Stimulated activated CD4-positive, alpha-beta T cell treated with anti-CD3 and anti-CD28 coated beads, Interleukin-4, amount 100 ng/mL, for 24 hours (primary cell): ENCODE measurements at regions not wholly inside any gene's neighbourhood (a gene's known extent, or its start where the extent isn't known, plus 50 kb on each side); places are given as distances from the start of the nearest gene placed in this dataset.
"Not testable (repeated sequence)": the region's sequence is repeated elsewhere in the genome, so short reads cannot be mapped to it uniquely, and the experiment has no call there.

Source experiments
- DNase-seq: peaks from one replicate; pipeline ENCODE4 v3.0.0-alpha.2; 2020

DNA sequence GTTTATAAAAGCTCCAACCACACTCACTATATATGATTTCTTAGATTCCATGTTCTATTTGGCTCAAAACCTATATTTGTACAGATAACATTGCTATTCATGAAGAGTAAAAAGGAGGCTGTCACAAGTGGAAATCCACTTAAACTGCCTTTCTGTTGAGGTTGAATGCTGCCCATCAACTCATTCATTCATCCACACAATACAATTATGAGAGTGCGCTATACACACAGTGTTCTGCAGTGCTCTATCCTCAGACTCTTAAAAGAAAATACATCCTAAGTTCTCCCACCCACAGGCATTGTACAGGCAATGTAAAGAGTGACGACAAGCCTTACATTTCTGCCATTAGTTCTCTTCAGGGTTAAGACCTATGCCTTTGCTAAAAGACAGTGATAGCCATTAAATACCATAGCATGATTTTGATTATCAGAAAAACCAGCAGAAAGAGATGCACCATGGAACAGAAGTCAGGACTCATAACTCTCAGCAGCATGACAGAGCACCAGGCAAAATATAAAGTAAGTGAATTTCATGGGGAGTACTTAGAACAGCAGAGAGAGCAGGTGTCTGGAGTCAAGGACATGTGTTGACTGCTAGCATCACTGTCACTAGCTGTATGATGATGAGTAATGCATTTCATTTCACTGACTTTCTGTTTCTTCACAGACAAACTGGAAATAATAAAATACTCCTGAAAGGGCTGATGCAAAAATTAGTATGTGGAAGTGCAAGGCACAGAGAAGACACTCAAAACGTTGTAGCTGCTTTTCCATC lies 218.0 kb downstream of the RBM26 start:
- DNase-seq = no peak

GRCh38 chr13:79185580-79185979 lies 220.5 kb downstream of the RBM26 start:
- DNase-seq = no peak

GRCh38 chr13:79183231-79183630 lies 222.8 kb downstream of the RBM26 start:
- no peak for DNase-seq

- DNase-seq = not testable (repeated sequence)
Measured at GRCh38 chr13:79173691-79174090, 232.4 kb downstream of the RBM26 start.

- DNase-seq = not testable (repeated sequence)
Measured at GRCh38 chr13:79172924-79173323, 233.1 kb downstream of the RBM26 start.

DNA sequence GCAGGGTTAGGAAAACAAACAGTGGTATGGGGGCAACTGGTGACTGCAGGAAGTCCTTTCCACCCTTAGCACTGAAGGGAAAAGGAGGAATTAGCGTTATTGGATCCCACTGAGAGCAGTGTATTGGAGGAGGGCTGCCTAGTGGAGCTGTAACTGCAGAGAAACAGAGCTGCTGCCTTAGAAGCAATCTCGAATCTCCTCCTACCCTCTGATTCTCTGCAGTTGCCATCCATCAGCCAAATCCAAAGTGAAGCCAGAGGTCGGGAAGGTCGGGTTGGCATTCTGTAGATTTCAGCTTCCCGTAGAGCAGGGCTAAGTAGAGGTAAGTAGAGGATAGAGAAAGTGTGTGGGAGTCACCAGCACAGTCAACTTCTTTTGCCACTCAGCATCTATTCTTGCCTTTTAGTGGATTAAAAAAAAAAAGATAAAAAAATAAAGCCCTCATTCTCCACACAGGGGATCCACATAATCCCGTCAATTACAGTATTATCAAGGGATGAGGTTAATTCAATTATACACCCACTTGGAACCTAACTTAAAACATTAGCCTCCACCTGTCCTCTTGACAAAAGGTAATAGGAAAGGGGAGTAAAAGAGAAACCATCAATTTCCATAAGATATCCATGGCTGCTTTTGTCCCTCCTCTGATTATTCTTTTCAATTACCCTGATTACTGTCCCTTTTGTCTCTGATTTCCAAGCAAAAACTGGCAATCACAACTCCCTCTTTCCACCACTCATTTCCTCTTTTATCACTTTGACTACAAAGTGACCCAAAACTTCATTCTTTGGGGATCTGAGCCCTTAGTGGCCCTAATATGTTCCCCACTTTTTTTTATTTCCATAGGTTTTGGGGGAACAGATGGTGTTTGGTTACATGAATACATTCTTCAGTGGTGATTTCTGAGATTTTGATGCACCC lies 234.7 kb downstream of the RBM26 start:
- DNase-seq = no peak

GRCh38 chr13:79160818-79161217 lies 245.2 kb downstream of the RBM26 start:
- no peak for DNase-seq

- DNase-seq = no peak
Measured at GRCh38 chr13:79155883-79156282, 250.2 kb downstream of the RBM26 start.

GRCh38 chr13:79149210-79149609 lies 256.8 kb downstream of the RBM26 start:
- no peak for DNase-seq

- DNase-seq = no peak
Measured at GRCh38 chr13:79141082-79141481, 265.0 kb downstream of the RBM26 start.

GRCh38 chr13:79128158-79128557 lies 277.9 kb downstream of the RBM26 start:
- DNase-seq = no peak

GRCh38 chr13:79126706-79127105 lies 279.3 kb downstream of the RBM26 start:
- DNase-seq = no peak

DNA sequence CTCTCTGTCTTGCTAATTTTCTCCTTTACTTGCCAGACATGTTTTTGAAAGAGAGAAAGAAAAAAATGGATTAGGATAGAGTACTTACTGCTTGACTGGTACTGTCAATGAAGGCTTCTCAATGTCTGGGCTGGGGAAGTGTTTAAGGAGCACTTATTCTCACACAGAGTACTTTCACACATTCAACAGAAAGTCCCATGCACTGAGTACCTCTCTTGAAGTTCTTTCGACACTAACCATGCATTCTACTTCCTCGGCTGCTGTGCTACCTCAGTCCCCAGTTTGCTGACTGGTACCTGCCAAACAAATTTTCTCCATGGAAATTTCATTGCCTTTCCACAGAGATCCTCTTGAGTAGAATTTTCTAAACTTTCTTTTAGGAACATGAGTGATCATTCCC lies 281.9 kb downstream of the RBM26 start:
- DNase-seq = no peak

DNA sequence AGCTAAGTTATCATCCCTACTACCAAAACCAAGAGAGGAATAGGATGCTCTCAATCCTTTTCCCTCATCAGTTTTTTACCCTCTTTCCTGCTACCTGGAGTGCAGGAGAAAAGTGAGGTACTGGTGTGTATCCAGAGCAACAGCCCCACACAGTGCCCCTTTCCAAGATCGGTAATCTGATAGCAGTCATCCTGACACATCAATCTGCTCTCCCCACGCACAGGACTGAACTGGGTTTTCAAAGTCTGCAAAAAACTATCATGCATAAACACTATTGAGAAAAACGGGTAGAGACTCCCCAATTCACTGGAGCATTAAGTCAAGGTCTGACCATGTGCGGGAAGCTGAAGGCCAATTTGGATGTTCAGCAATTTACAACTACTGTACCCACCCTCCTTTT lies 284.8 kb downstream of the RBM26 start:
- no peak for DNase-seq

DNA sequence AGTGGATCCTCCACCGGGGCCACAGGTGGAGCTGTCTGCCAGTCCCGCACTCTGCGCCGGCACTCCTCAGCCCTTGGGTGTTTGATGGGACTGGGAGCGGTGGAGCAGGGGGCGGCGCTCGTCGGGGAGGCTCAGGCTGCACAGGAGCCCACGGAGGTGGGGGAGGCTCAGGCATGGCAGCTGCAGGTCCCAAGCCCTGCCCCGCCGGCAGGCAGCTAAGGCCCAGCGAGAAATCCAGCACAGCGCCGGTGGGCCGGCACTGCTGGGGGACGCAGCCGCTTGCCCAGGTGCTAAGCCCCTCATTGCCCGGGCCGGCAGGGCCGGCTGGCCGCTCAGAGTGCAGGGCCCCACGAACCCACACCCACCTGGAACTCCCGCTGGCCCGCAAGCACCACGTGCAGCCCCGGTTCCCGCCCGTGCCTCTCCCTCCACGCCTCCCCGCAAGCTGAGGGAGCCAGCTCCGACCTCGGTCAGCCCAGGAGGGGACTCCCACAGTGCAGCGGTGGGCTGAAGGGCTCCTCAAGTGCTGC lies 286.4 kb downstream of the RBM26 start:
- DNase-seq = no peak

DNA sequence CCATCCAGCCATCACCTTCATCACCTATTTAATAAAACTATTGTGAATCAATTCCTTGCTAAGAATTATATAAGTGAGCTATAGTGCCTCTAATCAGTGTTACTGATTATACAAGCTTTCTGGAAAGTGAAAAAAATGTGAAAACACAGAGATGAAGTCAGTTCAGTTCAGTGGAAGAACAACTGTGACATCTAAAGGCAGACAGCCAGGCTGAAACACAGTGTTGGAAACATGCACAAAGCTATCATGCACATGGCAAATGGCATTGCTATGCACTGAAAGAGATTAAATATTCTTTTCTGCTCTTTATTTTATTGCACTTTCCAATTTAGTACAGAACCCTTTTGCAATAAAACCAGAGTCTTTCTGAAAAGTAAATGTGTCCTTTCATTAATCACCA lies 294.0 kb downstream of the RBM26 start:
- no peak for DNase-seq

DNA sequence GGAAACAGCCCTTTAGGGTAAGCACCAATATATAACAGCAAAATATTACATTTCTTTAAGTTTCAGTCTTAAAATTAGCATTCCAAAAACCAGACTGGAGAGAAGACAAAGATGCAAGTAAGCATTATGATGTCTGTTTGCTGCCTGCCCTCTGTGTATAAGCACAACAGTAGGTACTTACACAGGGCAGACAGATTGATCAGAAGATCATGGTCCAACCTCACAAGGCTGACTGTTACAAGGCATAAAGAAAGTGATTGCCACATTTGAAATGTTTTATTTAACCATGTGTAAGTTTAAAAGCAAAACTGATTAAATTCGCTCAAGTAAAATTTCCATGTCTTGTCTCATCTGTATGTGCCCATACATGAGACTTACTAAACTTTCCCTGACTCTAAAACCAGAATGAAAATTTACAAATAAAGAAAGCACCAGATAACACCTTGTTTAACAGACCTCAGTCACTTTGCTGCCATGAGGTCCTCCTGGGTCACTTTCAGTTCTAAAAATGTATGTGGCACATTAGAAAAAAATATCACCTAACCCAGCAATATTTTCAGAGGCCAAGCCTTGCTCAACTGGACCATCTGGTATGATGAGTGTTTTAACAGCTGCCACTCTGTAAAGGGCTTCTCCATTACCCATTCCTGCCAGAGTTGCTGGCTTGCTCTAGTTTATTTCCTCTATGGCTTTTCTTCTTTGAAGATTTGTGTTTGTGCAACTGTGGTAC lies 297.0 kb downstream of the RBM26 start:
- no peak for DNase-seq

DNA sequence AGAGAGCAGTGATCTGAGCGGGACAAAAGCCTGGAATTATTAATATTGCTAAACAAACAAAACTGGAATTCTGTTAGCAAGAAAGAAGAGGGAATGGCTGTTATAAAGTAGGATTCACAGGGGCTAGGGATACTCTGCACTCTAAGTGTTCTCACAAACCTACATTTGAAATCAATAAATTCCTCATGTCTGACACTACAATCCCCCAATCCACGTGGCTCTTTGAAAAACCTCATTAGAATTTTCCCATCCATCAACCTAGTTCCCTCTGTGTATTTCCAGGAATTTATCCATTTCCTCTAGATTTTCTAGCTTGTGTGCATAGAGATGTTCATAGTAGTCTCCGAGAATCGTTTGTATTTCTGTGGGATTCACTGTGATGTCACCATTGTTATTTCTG lies 307.5 kb downstream of the RBM26 start:
- no peak for DNase-seq

- no peak for DNase-seq
Measured at GRCh38 chr13:79097201-79097600, 308.9 kb downstream of the RBM26 start.

- DNase-seq = no peak
Measured at GRCh38 chr13:79096099-79096498, 310.0 kb downstream of the RBM26 start.

GRCh38 chr13:79090552-79091124 lies 315.4 kb downstream of the RBM26 start:
- no peak for DNase-seq

DNA sequence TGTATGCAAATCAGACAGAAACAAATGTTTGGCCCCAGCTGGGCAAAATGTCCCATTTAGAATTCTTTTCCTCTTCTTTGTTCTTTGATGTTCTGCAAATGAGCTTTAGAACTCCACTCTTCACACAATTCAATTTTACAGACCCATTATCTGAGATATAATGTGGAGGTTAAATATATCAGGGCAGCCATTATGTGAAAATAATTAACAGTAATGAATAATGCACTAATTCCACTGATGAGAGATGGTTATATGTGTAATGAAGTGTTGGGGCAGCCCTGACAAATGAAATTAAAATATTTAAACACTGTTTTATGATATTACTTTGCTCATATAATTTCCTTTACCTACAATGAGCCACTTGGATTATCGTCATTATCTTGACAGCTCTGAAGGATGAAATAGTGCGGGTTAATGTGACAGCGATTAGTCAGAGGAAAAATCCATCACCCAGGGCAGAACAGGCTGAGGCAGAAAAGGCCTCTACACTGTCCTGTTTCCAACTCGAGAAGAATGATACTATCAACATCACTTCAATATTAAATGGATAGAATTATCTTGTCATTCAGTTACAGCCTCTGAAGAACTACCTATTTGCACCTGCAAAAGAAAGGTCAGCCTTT lies 321.1 kb downstream of the RBM26 start:
- DNase-seq = no peak
